HG03135 (cell line): ENCODE measurements at regions not wholly inside any gene's neighbourhood (a gene's known extent, or its start where the extent isn't known, plus 50 kb on each side); places are given as distances from the start of the nearest gene placed in this dataset.

Experiments used
- ATAC-seq: cut with Tn5 transposase; IDR thresholded peaks from one replicate; pipeline ENCODE4 v1.9.1; 2021; ENCODE audit warnings: mild to moderate bottlenecking, moderate library complexity; ENCODE audit not compliant: unreplicated experiment

GRCh38 chr4:158010361-158010760 is 162.5 kb downstream of the GASK1B start:
- ATAC-seq = no peak

GRCh38 chr4:158008551-158009218 is 164.1 kb downstream of the GASK1B start:
- no peak for ATAC-seq

- no peak for ATAC-seq
These were observed 165.3 kb downstream of the GASK1B start for GRCh38 chr4:158007566-158007965.

GRCh38 chr4:158006990-158007389 is 165.8 kb downstream of the GASK1B start:
- ATAC-seq = no peak

- no peak for ATAC-seq
These were observed 167.8 kb downstream of the GASK1B start for GRCh38 chr4:158005021-158005420.

GRCh38 chr4:158004101-158004500 is 168.7 kb downstream of the GASK1B start:
- ATAC-seq = no peak

GRCh38 chr4:158003212-158003611 is 169.6 kb downstream of the GASK1B start:
- no peak for ATAC-seq

- no peak for ATAC-seq
These were observed 170.7 kb downstream of the GASK1B start for GRCh38 chr4:158002173-158002572.

GRCh38 chr4:158001756-158002155 is 171.1 kb downstream of the GASK1B start:
- no peak for ATAC-seq

GRCh38 chr4:157999723-158000122 is 173.1 kb downstream of the GASK1B start:
- no peak for ATAC-seq

- no peak for ATAC-seq
These were observed 175.5 kb downstream of the GASK1B start for GRCh38 chr4:157997296-157997695.

GRCh38 chr4:157996061-157997028 is 176.5 kb downstream of the GASK1B start:
- no peak for ATAC-seq

GRCh38 chr4:157994863-157995262 is 178.0 kb downstream of the GASK1B start:
- no peak for ATAC-seq

- no peak for ATAC-seq
These were observed 179.6 kb downstream of the GASK1B start for GRCh38 chr4:157992948-157993839.

- no peak for ATAC-seq
These were observed 180.7 kb downstream of the GASK1B start for GRCh38 chr4:157992038-157992705.

- no peak for ATAC-seq
These were observed 184.2 kb downstream of the GASK1B start for GRCh38 chr4:157988641-157989040.

GRCh38 chr4:157984285-157984911 is 188.4 kb downstream of the GASK1B start:
- ATAC-seq = no peak

GRCh38 chr4:157983300-157983699 is 189.5 kb downstream of the GASK1B start:
- no peak for ATAC-seq

- ATAC-seq = no peak
These were observed 192.7 kb downstream of the GASK1B start for GRCh38 chr4:157980158-157980557.
